Osteoblast (primary cell): ENCODE measurements at regions not wholly inside any gene's neighbourhood (a gene's known extent, or its start where the extent isn't known, plus 50 kb on each side); places are given as distances from the start of the nearest gene placed in this dataset.

ENCODE experiments used
- DNase-seq: peaks from one replicate; pipeline ENCODE4 v3.0.0; 2011; ENCODE audit warnings: low spot score, mixed read lengths; ENCODE audit not compliant: insufficient read length; ENCODE audit errors: missing footprints
- H2AFZ ChIP-seq: 2 replicates; pipeline ENCODE4 v1.6.0; 2011; ENCODE audit warnings: mild to moderate bottlenecking, low read length
- H3K27ac ChIP-seq: 2 replicates; pipeline ENCODE4 v1.5.1; 2011; ENCODE audit warnings: mild to moderate bottlenecking, low read depth, low read length, moderate library complexity
- H3K27me3 ChIP-seq: 2 replicates; pipeline ENCODE4 v1.6.0; 2012; ENCODE audit warnings: mild to moderate bottlenecking, control low read depth, inconsistent platforms, low read length, moderate library complexity; ENCODE audit not compliant: insufficient read depth
- H3K36me3 ChIP-seq: 2 replicates; pipeline ENCODE4 v1.5.1; 2011; ENCODE audit warnings: mild to moderate bottlenecking, low read length, control low read depth, moderate library complexity; ENCODE audit not compliant: insufficient read depth
- H3K4me1 ChIP-seq: 2 replicates; pipeline ENCODE4 v1.5.1; 2011; ENCODE audit warnings: mild to moderate bottlenecking, low read length, control low read depth, moderate library complexity; ENCODE audit not compliant: insufficient read depth
- H3K4me2 ChIP-seq: 2 replicates; pipeline ENCODE4 v1.6.0; 2011; ENCODE audit warnings: mild to moderate bottlenecking, low read length; ENCODE audit not compliant: insufficient read depth
- H3K4me3 ChIP-seq: fragments of 200-600 bp; sonication (generic); 3 replicates; pipeline ENCODE4 v1.5.1; 2012; ENCODE audit warnings: mild to moderate bottlenecking, low read length, inconsistent platforms; ENCODE audit not compliant: insufficient read depth
- H3K79me2 ChIP-seq: 2 replicates; pipeline ENCODE4 v1.6.0; 2012; ENCODE audit warnings: mild to moderate bottlenecking, low read length, control low read depth, inconsistent platforms; ENCODE audit not compliant: insufficient read depth
- H3K9me3 ChIP-seq: 2 replicates; pipeline ENCODE4 v1.5.1; 2011; ENCODE audit warnings: low read depth, low read length, control low read depth
- H4K20me1 ChIP-seq: 2 replicates; pipeline ENCODE4 v1.6.0; 2012; ENCODE audit warnings: mild to moderate bottlenecking, low read length, control low read depth; ENCODE audit not compliant: insufficient read depth
- TF ChIP-seq, protein P1 (sequence below): IDR thresholded peaks from 2 replicates; pipeline ENCODE4 v1.5.1; 2011; ENCODE audit warnings: mild to moderate bottlenecking, low read depth, low read length, moderate library complexity; ENCODE audit errors: extremely low read depth

GRCh38 chr7:115441033-115441432 lies 519.1 kb downstream of the MDFIC start:
- DNase-seq: no peak
- Histone ChIP-seq H3K36me3 (no peaks in the 10 kb centered on the region), H3K27ac (no peak overlapping the region), H3K27me3 (no peaks in the 10 kb centered on the region), H3K4me2 (no peak overlapping the region), H3K79me2 (no peaks in the 10 kb centered on the region), H3K4me1 (no peaks in the 10 kb centered on the region), H3K4me3 (no peak overlapping the region), H3K9me3 (no peaks in the 10 kb centered on the region), H2AFZ (no peak overlapping the region), H4K20me1 (no peaks in the 10 kb centered on the region)
- TF ChIP-seq, protein P1, sequence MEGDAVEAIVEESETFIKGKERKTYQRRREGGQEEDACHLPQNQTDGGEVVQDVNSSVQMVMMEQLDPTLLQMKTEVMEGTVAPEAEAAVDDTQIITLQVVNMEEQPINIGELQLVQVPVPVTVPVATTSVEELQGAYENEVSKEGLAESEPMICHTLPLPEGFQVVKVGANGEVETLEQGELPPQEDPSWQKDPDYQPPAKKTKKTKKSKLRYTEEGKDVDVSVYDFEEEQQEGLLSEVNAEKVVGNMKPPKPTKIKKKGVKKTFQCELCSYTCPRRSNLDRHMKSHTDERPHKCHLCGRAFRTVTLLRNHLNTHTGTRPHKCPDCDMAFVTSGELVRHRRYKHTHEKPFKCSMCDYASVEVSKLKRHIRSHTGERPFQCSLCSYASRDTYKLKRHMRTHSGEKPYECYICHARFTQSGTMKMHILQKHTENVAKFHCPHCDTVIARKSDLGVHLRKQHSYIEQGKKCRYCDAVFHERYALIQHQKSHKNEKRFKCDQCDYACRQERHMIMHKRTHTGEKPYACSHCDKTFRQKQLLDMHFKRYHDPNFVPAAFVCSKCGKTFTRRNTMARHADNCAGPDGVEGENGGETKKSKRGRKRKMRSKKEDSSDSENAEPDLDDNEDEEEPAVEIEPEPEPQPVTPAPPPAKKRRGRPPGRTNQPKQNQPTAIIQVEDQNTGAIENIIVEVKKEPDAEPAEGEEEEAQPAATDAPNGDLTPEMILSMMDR: no peak

GRCh38 chr7:115435178-115435577 lies 513.3 kb downstream of the MDFIC start:
- Histone ChIP-seq H3K4me1 (no peaks in the 10 kb centered on the region), H3K4me3 (no peak overlapping the region), H3K79me2 (no peaks in the 10 kb centered on the region), H3K27ac (no peak overlapping the region), H4K20me1 (no peaks in the 10 kb centered on the region), H3K9me3 (no peaks in the 10 kb centered on the region), H3K36me3 (no peaks in the 10 kb centered on the region), H3K27me3 (no peaks in the 10 kb centered on the region), H2AFZ (no peak overlapping the region), H3K4me2 (no peak overlapping the region)
- TF ChIP-seq, protein P1: no peak
- no peak for DNase-seq

DNA sequence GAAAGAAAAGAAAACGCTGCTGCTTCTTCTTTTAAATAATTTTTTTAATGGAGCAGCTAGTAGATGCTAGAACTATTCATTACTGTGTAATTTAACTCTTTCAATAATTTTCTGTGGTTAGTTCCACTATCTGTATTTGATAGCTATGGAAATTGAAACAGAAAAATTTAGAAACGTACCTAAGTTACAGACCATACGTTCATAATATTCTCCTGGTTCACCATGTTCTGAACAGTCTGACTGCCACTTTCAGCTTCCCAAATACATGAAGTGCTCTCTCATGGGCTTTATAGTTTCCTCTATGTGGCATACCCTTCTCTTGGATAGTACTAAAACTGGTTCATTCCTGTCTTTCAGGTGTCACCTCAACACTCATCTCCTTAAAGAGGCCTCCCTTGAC lies 508.0 kb downstream of the MDFIC start:
- Histone ChIP-seq H3K4me3 (no peak overlapping the region), H3K4me2 (no peak overlapping the region), H4K20me1 (no peaks in the 10 kb centered on the region), H3K79me2 (no peaks in the 10 kb centered on the region), H3K4me1 (no peaks in the 10 kb centered on the region), H2AFZ (no peak overlapping the region), H3K27me3 (no peaks in the 10 kb centered on the region), H3K27ac (no peak overlapping the region), H3K9me3 (no peaks in the 10 kb centered on the region), H3K36me3 (no peaks in the 10 kb centered on the region)
- TF ChIP-seq, protein P1: no peak
- peak; percentile 22 for DNase-seq

DNA sequence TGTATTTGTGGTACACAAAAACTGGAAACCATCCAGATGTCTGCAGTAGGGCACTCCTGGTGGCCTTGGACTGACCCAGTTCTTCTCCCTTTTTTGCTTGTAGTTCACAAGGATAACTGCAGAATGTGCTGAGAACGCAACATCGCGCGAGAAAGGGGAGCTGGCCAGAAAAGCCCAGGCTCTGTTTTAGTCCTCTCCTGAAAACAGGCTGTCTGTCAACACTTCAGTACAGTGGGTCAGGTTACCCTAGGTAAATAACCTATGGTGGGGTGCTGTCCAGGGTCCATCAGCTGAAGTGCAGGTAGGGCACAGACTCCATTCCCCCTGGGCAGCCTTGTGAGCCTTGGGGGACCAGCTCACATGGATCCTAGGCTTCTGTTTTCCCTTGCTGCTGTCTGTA lies 495.8 kb downstream of the MDFIC start:
- DNase-seq: no peak
- no peaks in the 10 kb centered on the region for H4K20me1 ChIP-seq
- H3K36me3 ChIP-seq: no peaks in the 10 kb centered on the region
- H3K4me3 ChIP-seq: no peak overlapping the region
- no peaks in the 10 kb centered on the region for H3K79me2 ChIP-seq
- H3K27ac ChIP-seq: no peak overlapping the region
- TF ChIP-seq, protein P1: no peak
- H2AFZ ChIP-seq: no peak overlapping the region
- no peak overlapping the region for H3K4me2 ChIP-seq
- H3K27me3 ChIP-seq: no peaks in the 10 kb centered on the region
- H3K9me3 ChIP-seq: no peaks in the 10 kb centered on the region
- H3K4me1 ChIP-seq: no peaks in the 10 kb centered on the region
